Fibroblast of lung (primary cell): ENCODE measurements at regions not wholly inside any gene's neighbourhood (a gene's known extent, or its start where the extent isn't known, plus 50 kb on each side); places are given as distances from the start of the nearest gene placed in this dataset.

ENCODE experiments used
- EZH2 ChIP-seq: IDR thresholded peaks from 2 replicates; pipeline ENCODE4 v1.5.1; 2012; ENCODE audit warnings: low read length, control low read depth, mild to moderate bottlenecking; ENCODE audit errors: missing control alignments
- TF ChIP-seq, protein P1 (sequence below), 2 donors: IDR thresholded peaks in 1 of 2; conservative IDR thresholded peaks in 1 of 2; 1 replicate in 1 of 2; 2 replicates in 1 of 2; pipeline ENCODE4 v1.5.1; 2011 to 2012; ENCODE audit warnings: low read length in 2 of 2, control low read depth in 1 of 2, inconsistent platforms in 1 of 2, low read depth in 1 of 2, mild to moderate bottlenecking in 1 of 2

DNA sequence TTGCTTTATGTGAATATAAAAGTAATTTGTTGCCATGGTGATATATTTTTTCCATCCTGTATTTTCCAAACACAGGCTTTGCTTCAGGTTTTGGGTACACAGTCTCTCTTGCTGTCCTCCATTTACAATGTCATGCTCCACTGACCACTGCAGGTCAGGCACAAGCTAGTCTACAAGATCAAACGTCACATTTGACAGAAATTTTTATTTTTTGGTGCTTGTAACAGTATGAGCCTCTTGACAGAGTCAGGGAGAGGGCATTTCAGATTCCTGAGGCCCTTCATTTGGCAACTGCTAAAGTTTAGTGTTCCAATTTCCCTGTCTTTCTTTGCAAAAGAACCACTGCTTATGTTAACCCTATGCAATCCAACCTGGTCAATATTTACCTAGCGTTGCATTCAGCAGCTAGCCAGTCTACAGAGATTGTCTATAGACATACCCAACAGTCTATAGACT is 175.0 kb downstream of the RFC3 start:
- TF ChIP-seq, protein P1, sequence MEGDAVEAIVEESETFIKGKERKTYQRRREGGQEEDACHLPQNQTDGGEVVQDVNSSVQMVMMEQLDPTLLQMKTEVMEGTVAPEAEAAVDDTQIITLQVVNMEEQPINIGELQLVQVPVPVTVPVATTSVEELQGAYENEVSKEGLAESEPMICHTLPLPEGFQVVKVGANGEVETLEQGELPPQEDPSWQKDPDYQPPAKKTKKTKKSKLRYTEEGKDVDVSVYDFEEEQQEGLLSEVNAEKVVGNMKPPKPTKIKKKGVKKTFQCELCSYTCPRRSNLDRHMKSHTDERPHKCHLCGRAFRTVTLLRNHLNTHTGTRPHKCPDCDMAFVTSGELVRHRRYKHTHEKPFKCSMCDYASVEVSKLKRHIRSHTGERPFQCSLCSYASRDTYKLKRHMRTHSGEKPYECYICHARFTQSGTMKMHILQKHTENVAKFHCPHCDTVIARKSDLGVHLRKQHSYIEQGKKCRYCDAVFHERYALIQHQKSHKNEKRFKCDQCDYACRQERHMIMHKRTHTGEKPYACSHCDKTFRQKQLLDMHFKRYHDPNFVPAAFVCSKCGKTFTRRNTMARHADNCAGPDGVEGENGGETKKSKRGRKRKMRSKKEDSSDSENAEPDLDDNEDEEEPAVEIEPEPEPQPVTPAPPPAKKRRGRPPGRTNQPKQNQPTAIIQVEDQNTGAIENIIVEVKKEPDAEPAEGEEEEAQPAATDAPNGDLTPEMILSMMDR (conservative IDR thresholded peaks at IDR 0.05 in 1 of 2, IDR thresholded peaks at IDR 0.05 in 1 of 2; ENCODE audit: low read depth in 1 of 2, low read length in 2 of 2): no peak
- TF ChIP-seq EZH2: no peak
